ENCODE measurements at regions not wholly inside any gene's neighbourhood (a gene's known extent, or its start where the extent isn't known, plus 50 kb on each side); places are given as distances from the start of the nearest gene placed in this dataset.

DNA sequence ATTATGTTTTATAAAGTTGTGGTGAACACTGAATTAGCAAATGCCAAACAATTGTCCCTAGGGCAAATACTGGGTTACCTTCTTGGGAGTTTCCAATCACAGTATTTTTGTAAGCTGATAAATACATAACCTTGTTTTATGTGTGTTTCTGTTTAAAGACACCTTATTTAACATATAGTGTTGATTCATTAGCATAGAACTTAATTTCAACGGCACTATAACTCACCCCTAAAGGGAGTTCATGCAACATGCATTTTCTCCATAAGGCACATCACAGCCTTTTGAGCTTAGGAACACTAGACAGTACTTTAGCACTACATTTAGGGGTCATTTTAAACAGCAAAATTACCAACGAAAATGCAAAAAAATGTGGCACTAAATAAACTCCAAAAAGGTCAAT lies 74.2 kb upstream of the TYRP1 start:
- 0 to 75% (median 45%) methylated on average over 1 to 2 of the region's 2 CpGs for WGBS, 10 experiments
- ATAC-seq (replicated peaks in 6 of 8) = peak in 3 of 8 experiments; percentile 39 to 81 (median 58)
- Histone ChIP-seq H3K27ac (no peak overlapping the region), H3K4me1 (replicated peaks in 1 of 2) (peaks cover 0 to 5% of the 10 kb centered on the region in 2 donors), H3K4me3 (no peak overlapping the region)
- in situ Hi-C loops (cut with MboI; ENCODE audit: low pct_unique_long_range_greater_than_20kb in 2 of 9, low sequenced_read_pairs in 9 of 9, unreplicated experiment in 9 of 9) = no loop called here

DNA sequence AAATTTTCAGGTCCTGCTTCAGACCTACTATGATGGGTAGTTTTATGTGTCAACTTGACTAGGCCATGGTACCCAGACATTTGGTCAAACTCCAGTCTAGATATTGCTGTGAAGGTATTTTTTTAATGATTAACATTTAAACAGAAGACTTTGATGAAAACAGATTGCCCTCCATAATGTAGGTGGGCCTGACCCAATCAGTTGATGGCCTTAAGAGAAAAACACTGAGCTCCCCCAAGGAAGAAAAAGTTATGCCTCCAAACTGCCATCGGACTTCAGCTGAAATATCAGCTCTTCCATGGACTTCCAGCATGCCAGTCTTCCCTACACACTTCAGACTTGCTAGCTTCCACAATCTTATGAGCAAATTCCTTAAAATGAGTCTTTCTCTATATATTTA lies 67.3 kb upstream of the TYRP1 start:
- WGBS, 10 experiments = 0 to 100% (median 86%) methylated on average over 1 of the region's 1 CpG; no CpG with 5 or more reads in 5 of the 10 experiments
- in situ Hi-C loops (cut with MboI; ENCODE audit: low pct_unique_long_range_greater_than_20kb in 2 of 9, low sequenced_read_pairs in 9 of 9, unreplicated experiment in 9 of 9) = no loop called here
- ATAC-seq (replicated peaks in 6 of 8) = no peak
- Histone ChIP-seq H3K4me3 (no peak overlapping the region), H3K27ac (no peak overlapping the region), H3K4me1 (replicated peaks in 1 of 2) (peaks cover 0 to 19% of the 10 kb centered on the region in 2 donors)

DNA sequence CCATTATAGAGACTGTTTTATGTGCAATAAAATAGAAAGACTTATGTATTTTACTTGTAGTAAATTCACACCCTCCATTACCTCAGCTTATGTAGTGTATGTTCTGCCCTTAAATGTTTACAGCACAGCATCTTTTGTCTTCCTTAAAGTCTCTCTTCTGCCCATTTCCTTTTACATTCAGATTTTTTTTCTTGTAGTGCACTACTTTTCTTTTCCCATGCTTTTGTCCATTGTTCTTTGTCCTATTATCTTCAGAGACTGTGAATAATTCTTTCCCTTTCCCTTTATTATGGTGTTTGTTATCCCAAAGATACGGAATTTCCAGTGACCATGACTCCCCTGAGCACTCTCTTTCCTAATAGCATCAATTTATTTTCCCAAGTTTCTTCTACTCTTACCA lies 66.1 kb upstream of the TYRP1 start:
- WGBS, 10 experiments = 0 to 100% (median 46%) methylated on average over 1 of the region's 1 CpG
- H3K27ac ChIP-seq = no peak overlapping the region
- H3K4me3 ChIP-seq = no peak overlapping the region
- H3K4me1 ChIP-seq (replicated peaks in 1 of 2) = peaks cover 0 to 16% of the 10 kb centered on the region in 2 donors
- in situ Hi-C loops (cut with MboI; ENCODE audit: low pct_unique_long_range_greater_than_20kb in 2 of 9, low sequenced_read_pairs in 9 of 9, unreplicated experiment in 9 of 9) = no loop called here
- ATAC-seq (replicated peaks in 6 of 8) = no peak

DNA sequence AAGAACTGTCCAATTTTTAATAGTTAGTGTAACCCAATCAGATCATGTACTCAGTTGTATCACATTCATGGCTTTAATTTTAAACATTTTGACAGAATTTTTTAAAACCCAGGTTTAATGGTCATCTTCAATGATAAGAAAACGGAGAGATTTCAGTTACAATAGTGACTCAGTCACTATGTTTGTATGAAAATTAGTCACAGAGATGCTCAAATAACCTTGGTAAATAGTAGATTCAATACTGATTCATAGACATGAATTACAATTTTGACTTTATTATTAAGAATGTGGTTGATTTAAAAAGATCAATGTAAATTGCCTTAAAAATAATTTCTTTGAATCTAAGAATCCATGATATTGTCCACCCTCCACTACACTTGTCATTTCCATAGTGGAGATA lies 64.6 kb upstream of the TYRP1 start:
- no peak overlapping the region for H3K4me3 ChIP-seq
- in situ Hi-C loops (cut with MboI; ENCODE audit: low pct_unique_long_range_greater_than_20kb in 2 of 9, low sequenced_read_pairs in 9 of 9, unreplicated experiment in 9 of 9) = no loop called here
- peaks cover 0 to 14% of the 10 kb centered on the region in 2 donors for H3K4me1 ChIP-seq (replicated peaks in 1 of 2)
- ATAC-seq (replicated peaks in 6 of 8) = no peak
- WGBS, 10 experiments = 0 to 100% (median 50%) methylated on average over 1 of the region's 1 CpG; no CpG with 5 or more reads in 3 of the 10 experiments
- H3K27ac ChIP-seq = no peak overlapping the region

DNA sequence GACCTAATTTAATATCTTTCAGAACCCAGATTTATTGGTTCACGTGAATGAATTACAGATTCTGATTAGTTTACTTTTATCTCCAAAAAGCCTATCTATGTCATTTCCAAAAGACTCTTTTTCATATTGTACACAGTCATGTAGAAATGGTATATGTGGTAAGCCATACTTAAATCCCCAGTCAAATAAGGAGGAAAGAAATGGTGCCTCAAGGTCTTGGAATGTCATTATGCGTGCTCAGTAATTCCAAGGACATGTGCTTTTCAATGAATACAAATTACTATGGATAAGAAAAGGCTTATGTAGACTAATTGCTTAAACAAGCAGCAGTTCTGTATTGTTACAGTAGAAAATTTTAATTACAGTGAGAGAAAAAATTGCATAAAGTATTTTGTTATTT lies 64.1 kb upstream of the TYRP1 start:
- no peak overlapping the region for H3K27ac ChIP-seq
- ATAC-seq (replicated peaks in 6 of 8) = peak in 2 of 8 experiments; percentile 21 to 54
- in situ Hi-C loops (cut with MboI; ENCODE audit: low pct_unique_long_range_greater_than_20kb in 2 of 9, low sequenced_read_pairs in 9 of 9, unreplicated experiment in 9 of 9) = no loop called here
- 0 to 100% (median 75%) methylated on average over 1 to 2 of the region's 2 CpGs; no CpG with 5 or more reads in 2 of the 10 experiments for WGBS, 10 experiments
- H3K4me1 ChIP-seq (replicated peaks in 1 of 2) = peaks cover 0 to 14% of the 10 kb centered on the region in 2 donors
- no peak overlapping the region for H3K4me3 ChIP-seq

DNA sequence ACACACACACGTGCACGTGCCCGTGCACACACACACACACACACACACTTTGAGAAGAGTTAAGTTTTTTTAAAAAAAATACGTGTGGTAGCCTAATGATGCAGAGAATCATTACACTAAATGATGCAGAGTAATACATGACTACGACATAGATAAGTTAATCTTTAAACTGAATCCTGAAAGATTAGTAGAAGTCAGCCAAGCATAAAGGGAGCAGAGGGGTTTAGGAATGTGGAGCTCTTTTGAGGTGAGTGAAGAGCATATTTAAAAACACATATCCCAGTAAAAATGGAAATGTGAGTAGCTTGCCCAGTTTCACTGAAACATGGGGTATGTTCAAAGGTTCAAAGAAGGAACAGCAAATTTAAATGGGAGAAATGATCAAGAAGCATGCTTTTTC lies 61.3 kb upstream of the TYRP1 start:
- ATAC-seq (replicated peaks in 6 of 8) = no peak
- Histone ChIP-seq H3K4me1 (replicated peaks in 1 of 2) (peaks cover 0 to 14% of the 10 kb centered on the region in 2 donors), H3K4me3 (no peak overlapping the region), H3K27ac (no peak overlapping the region)
- WGBS, 10 experiments = 0 to 87% (median 58%) methylated on average over 1 to 5 of the region's 5 CpGs; no CpG with 5 or more reads in 1 of the 10 experiments
- in situ Hi-C loops (cut with MboI; ENCODE audit: low pct_unique_long_range_greater_than_20kb in 2 of 9, low sequenced_read_pairs in 9 of 9, unreplicated experiment in 9 of 9) = no loop called here

DNA sequence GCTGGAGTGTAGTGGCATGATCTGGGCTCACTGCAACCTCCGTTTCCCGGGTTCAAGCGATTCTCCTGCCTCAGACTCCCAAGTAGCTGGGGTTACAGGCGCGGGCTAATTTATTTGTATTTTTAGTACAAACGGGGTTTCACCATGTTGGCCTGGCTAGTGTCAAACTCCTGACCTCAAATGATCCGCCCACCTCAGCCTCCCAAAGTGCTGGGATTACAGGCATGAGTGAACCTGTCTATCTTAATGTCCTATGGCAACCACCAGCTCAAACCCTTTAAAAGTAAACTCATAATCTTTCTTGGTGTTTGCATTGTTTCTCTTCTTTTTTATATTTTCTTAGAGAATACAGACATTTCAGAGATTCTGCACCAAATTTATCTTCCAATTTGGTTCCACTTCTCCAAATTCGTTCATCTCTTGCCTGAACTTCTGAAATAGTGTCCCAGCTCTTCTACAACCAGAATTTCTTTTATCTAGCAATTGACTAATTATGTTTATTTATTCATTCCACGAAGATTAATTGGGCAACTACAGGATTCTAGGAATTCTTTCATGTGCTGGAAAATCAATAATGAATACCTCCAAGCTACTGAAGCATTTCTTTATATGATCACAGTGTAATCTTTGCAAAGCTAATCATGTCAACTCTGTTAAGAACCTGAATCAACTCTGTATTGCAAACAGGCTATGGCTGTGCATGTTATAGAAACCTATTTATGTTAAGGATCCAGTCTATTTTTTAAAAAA lies 60.0 kb upstream of the TYRP1 start:
- WGBS, 10 experiments = 9 to 88% (median 64%) methylated on average over 2 to 8 of the region's 9 CpGs
- ATAC-seq (replicated peaks in 6 of 8) = no peak
- Histone ChIP-seq H3K27ac (no peak overlapping the region), H3K4me3 (no peak overlapping the region), H3K4me1 (replicated peaks in 1 of 2) (peaks cover 0 to 14% of the 10 kb centered on the region in 2 donors)
- in situ Hi-C loops (cut with MboI; ENCODE audit: low pct_unique_long_range_greater_than_20kb in 2 of 9, low sequenced_read_pairs in 9 of 9, unreplicated experiment in 9 of 9) = no loop called here

DNA sequence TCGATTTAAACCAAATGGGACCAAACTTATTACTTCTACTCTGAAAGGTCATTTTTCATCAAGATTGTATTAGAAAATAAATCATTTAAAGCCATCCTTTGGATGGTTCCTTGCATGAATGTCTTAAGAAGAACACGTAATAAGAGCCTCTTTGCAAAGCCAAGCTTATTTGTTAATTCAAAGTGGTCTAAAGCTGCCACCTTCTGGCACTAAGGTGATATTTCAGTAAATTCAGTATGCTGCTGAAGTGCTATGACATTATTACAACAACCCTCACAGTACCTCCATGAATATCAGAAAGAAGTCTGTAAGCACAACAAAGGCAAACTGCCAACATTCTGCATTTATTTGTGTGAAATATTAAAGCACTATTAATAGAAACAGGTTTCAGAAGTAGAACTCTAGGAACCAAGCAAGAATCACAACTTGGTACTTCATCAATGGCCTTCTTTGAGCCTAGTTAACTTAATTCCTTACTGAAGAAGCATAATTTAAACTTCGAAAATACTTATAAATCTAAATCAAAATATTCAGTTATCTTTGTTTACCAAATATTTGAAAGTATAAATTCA lies 53.1 kb upstream of the TYRP1 start:
- peak; percentile 45 to 91 (median 74) for ATAC-seq (replicated peaks in 6 of 8)
- 0 to 60% (median 23%) methylated on average over 2 to 3 of the region's 3 CpGs for WGBS, 10 experiments
- in situ Hi-C loops (cut with MboI; ENCODE audit: low pct_unique_long_range_greater_than_20kb in 2 of 9, low sequenced_read_pairs in 9 of 9, unreplicated experiment in 9 of 9) = no loop called here

DNA sequence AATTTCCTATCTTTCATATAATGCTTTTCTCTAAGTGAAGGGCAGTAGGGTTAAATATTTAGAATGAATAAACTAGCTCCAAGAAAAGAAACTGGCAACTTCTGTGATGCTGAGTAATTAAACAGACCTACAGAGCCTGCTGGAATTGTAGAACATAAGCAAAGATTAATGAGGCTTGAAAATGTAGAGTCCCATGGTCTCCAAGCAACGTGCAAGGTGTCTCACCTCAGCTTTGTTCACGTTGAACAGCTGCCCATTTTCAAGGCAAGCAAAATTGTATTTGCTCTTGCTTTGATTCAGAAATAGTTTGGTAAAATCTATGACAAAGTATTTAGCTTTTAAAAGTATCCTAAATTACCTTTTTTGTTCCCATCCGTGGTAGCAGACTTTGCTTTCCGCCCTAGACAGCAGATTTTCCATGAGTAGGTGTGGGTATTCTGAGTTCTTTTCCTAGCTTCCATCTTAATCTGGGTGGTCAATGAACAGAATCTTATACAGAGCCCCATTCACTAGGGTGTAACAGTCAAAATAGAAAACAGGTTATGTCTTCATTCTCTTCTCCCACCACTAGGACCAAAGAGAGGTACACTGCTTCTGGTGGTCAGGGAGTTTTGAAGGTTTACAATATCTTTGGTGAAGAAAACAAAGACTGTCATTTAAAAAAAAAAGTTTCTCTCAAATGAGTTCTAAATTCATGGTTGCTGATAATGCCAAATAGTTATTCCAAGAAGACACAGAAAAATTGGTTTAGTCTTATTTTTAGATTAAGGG lies 52.1 kb upstream of the TYRP1 start:
- H3K4me1 ChIP-seq (replicated peaks in 1 of 2) = peaks cover 0 to 9% of the 10 kb centered on the region in 2 donors
- ATAC-seq (replicated peaks in 6 of 8) = peak in 1 of 8 experiments; percentile 34
- no peak overlapping the region for H3K4me3 ChIP-seq
- in situ Hi-C loops (cut with MboI; ENCODE audit: low pct_unique_long_range_greater_than_20kb in 2 of 9, low sequenced_read_pairs in 9 of 9, unreplicated experiment in 9 of 9) = no loop called here
- 0 to 72% (median 56%) methylated on average over 1 to 4 of the region's 4 CpGs; no CpG with 5 or more reads in 1 of the 10 experiments for WGBS, 10 experiments
- H3K27ac ChIP-seq = no peak overlapping the region

More for the DNA sequence above, 53.1 kb upstream of the TYRP1 start:
- Histone ChIP-seq H3K4me1 (replicated peaks in 1 of 2) (peaks cover 0 to 9% of the 10 kb centered on the region in 2 donors), H3K4me3 (no peak overlapping the region), H3K27ac (no peak overlapping the region)
